ENCODE measurements at regions not wholly inside any gene's neighbourhood (a gene's known extent, or its start where the extent isn't known, plus 50 kb on each side); places are given as distances from the start of the nearest gene placed in this dataset.

GRCh38 chr3:106168962-106169750 lies 300.3 kb upstream of the CBLB start:
- DNase-seq (ENCODE audit: low read depth in 2 of 2), result no peak

GRCh38 chr3:106170636-106171035 lies 301.8 kb upstream of the CBLB start:
- DNase-seq (ENCODE audit: low read depth in 2 of 2), result no peak

GRCh38 chr3:106172101-106172500 lies 303.3 kb upstream of the CBLB start:
- no peak for DNase-seq (ENCODE audit: low read depth in 2 of 2)

- DNase-seq (ENCODE audit: low read depth in 2 of 2), result no peak
Measured at GRCh38 chr3:106172780-106173179, 304.0 kb upstream of the CBLB start.

GRCh38 chr3:106175276-106175675 lies 306.5 kb upstream of the CBLB start:
- no peak for DNase-seq (ENCODE audit: low read depth in 2 of 2)

- peak in 1 of 2 donors; percentile 0 for DNase-seq (ENCODE audit: low read depth in 2 of 2)
Measured at GRCh38 chr3:106176734-106177133, 307.9 kb upstream of the CBLB start.

GRCh38 chr3:106182950-106183511 lies 314.2 kb upstream of the CBLB start:
- DNase-seq (ENCODE audit: low read depth in 2 of 2), result no peak

- DNase-seq (ENCODE audit: low read depth in 2 of 2), result no peak
Measured at GRCh38 chr3:106183762-106184391, 315.1 kb upstream of the CBLB start.

- DNase-seq (ENCODE audit: low read depth in 2 of 2), result no peak
Measured at GRCh38 chr3:106184540-106185457, 316.0 kb upstream of the CBLB start.

GRCh38 chr3:106185949-106186348 lies 317.1 kb upstream of the CBLB start:
- no peak for DNase-seq (ENCODE audit: low read depth in 2 of 2)

GRCh38 chr3:106190296-106190695 lies 321.5 kb upstream of the CBLB start:
- no peak for DNase-seq (ENCODE audit: low read depth in 2 of 2)

- no peak for DNase-seq (ENCODE audit: low read depth in 2 of 2)
Measured at GRCh38 chr3:106191211-106191610, 322.4 kb upstream of the CBLB start.

GRCh38 chr3:106191913-106192312 lies 323.1 kb upstream of the CBLB start:
- no peak for DNase-seq (ENCODE audit: low read depth in 2 of 2)

- DNase-seq (ENCODE audit: low read depth in 2 of 2), result no peak
Measured at GRCh38 chr3:106193876-106194275, 325.1 kb upstream of the CBLB start.

GRCh38 chr3:106194726-106195125 lies 325.9 kb upstream of the CBLB start:
- DNase-seq (ENCODE audit: low read depth in 2 of 2), result no peak

- no peak for DNase-seq (ENCODE audit: low read depth in 2 of 2)
Measured at GRCh38 chr3:106197532-106198194, 328.9 kb upstream of the CBLB start.

GRCh38 chr3:106204160-106204868 lies 335.5 kb upstream of the CBLB start:
- DNase-seq (ENCODE audit: low read depth in 2 of 2), result no peak

- peak; percentile 53 to 83 for DNase-seq (ENCODE audit: low read depth in 2 of 2)
Measured at GRCh38 chr3:106206146-106206545, 337.3 kb upstream of the CBLB start.

GRCh38 chr3:106206613-106207012 lies 337.8 kb upstream of the CBLB start:
- peak; percentile 26 to 35 for DNase-seq (ENCODE audit: low read depth in 2 of 2)

GRCh38 chr3:106208251-106208650 lies 339.4 kb upstream of the CBLB start:
- DNase-seq (ENCODE audit: low read depth in 2 of 2), result no peak

- DNase-seq (ENCODE audit: low read depth in 2 of 2), result peak; percentile 9 to 37
Measured at GRCh38 chr3:106208967-106209366, 340.2 kb upstream of the CBLB start.
